SK-N-SH (cell line): ENCODE measurements at regions not wholly inside any gene's neighbourhood (a gene's known extent, or its start where the extent isn't known, plus 50 kb on each side); places are given as distances from the start of the nearest gene placed in this dataset.

Experiments used
- CTCF ChIA-PET: fragments of 300-600, 350-600 bp; formaldehyde crosslinking; extraction: SDS; loops from one replicate; lab custom pipeline; 2021; lab: Yijun Ruan, JAX
- POLR2A ChIA-PET: fragments of 350-600 bp; sonication (Branson Sonifier 250); formaldehyde crosslinking; extraction: SDS; loops from one replicate; lab custom pipeline; 2020; ENCODE audit warnings: antibody characterized with exemption, inconsistent platforms; lab: Yijun Ruan, JAX
- DNase-seq: peaks from one replicate; pipeline ENCODE4 v3.0.0; 2012
- H2AFZ ChIP-seq: fragments of 200-600 bp; sonication (generic); 2 replicates; pipeline ENCODE4 v1.8.1; 2016; ENCODE audit warnings: antibody characterized with exemption, mild to moderate bottlenecking, low read depth
- H3F3A ChIP-seq: fragments of 200-600 bp; sonication (generic); replicated peaks from 2 replicates; pipeline ENCODE3; 2016; ENCODE audit warnings: antibody characterized with exemption, mild to moderate bottlenecking; ENCODE audit not compliant: insufficient read depth
- H3K27ac ChIP-seq, 2 experiments: fragments of 200-500 bp in 1 of 2; fragments of 200-600 bp in 1 of 2; sonication (Bioruptor generic) in 1 of 2; sonication (generic), shearing (Covaris generic) in 1 of 2; 2 replicates each; pipeline versions ENCODE4 v1.5.1 to v1.6.1; 2014 to 2016; ENCODE audit warnings: low read depth in 2 of 2, inconsistent platforms in 1 of 2, low read length in 1 of 2, mild to moderate bottlenecking in 1 of 2, mixed read lengths in 1 of 2
- H3K27me3 ChIP-seq: fragments of 200-600 bp; sonication (generic), shearing (Covaris generic); 2 replicates; pipeline ENCODE4 v1.6.1; 2016; ENCODE audit warnings: mixed run types; ENCODE audit not compliant: insufficient read depth
- H3K36me3 ChIP-seq, 2 experiments: fragments of 200-500 bp in 1 of 2; fragments of 200-600 bp in 1 of 2; sonication (Bioruptor generic) in 1 of 2; sonication (generic) in 1 of 2; replicated peaks in 1 of 2; 2 replicates each; pipeline versions ENCODE3 to v1.5.1; 2014 to 2016; ENCODE audit warnings: low read length in 1 of 2, mild to moderate bottlenecking in 1 of 2; ENCODE audit not compliant: insufficient read depth in 2 of 2, control insufficient read depth in 1 of 2
- H3K4me1 ChIP-seq, 2 experiments: fragments of 200-500 bp in 1 of 2; fragments of 200-600 bp in 1 of 2; sonication (Bioruptor generic) in 1 of 2; sonication (generic), shearing (Covaris generic) in 1 of 2; 2 replicates each; pipeline versions ENCODE4 v1.5.1 to v1.6.1; 2014 to 2016; ENCODE audit warnings: low read depth in 1 of 2, low read length in 1 of 2, mixed run types in 1 of 2; ENCODE audit not compliant: insufficient read depth in 2 of 2, control insufficient read depth in 1 of 2
- H3K4me2 ChIP-seq: fragments of 200-600 bp; sonication (generic), shearing (Covaris generic); 2 replicates; pipeline ENCODE4 v1.6.1; 2017; ENCODE audit warnings: mixed run types
- H3K4me3 ChIP-seq, 2 experiments: fragments of 200-500 bp in 1 of 2; fragments of 200-600 bp in 1 of 2; sonication (Bioruptor generic) in 1 of 2; sonication (generic), shearing (Covaris generic) in 1 of 2; 2 replicates each; pipeline versions ENCODE4 v1.5.1 to v1.8.1; 2014 to 2016; ENCODE audit warnings: low read depth in 2 of 2, inconsistent platforms in 1 of 2, low read length in 1 of 2, mild to moderate bottlenecking in 1 of 2, mixed read lengths in 1 of 2, moderate library complexity in 1 of 2
- H3K79me2 ChIP-seq: fragments of 200-600 bp; sonication (generic); 2 replicates; pipeline ENCODE4 v1.8.1; 2017; ENCODE audit warnings: mild to moderate bottlenecking; ENCODE audit not compliant: insufficient read depth
- H3K9ac ChIP-seq: fragments of 200-600 bp; sonication (generic); 2 replicates; pipeline ENCODE4 v1.6.1; 2017; ENCODE audit warnings: mixed run types
- H3K9me2 ChIP-seq: fragments of 200-600 bp; sonication (generic); 2 replicates; pipeline ENCODE4 v1.6.1; 2017; ENCODE audit warnings: mixed run types
- H3K9me3 ChIP-seq: fragments of 200-600 bp; sonication (generic); 2 replicates; pipeline ENCODE4 v1.6.1; 2017; ENCODE audit warnings: mixed run types, mild to moderate bottlenecking, moderate library complexity
- H4K20me1 ChIP-seq: fragments of 200-600 bp; sonication (generic); 2 replicates; pipeline ENCODE4 v1.6.1; 2017; ENCODE audit warnings: mild to moderate bottlenecking, mixed run types; ENCODE audit not compliant: insufficient read depth
- EZH2phosphoT487 ChIP-seq: fragments of 200-600 bp; sonication (generic); IDR thresholded peaks from 2 replicates; pipeline ENCODE4 v1.6.1; 2017; ENCODE audit warnings: low read depth, mixed run types, mild to moderate bottlenecking, antibody characterized with exemption, moderate library complexity, borderline replicate concordance
- FOXM1 ChIP-seq: IDR thresholded peaks from 2 replicates; pipeline ENCODE4 v1.4.0; 2012; ENCODE audit warnings: low read depth, mild to moderate bottlenecking
- GATA2 ChIP-seq: sonication (generic); formaldehyde crosslinking; IDR thresholded peaks from 2 replicates; pipeline ENCODE4 v1.5.0; 2020; ENCODE audit warnings: mild to moderate bottlenecking, missing genetic modification reagents
- MAX ChIP-seq: IDR thresholded peaks from 2 replicates; pipeline ENCODE4 v1.4.0; 2012; ENCODE audit warnings: low read depth
- MEF2A ChIP-seq: IDR thresholded peaks from 2 replicates; pipeline ENCODE4 v1.4.0; 2012; ENCODE audit warnings: low read depth, borderline replicate concordance
- MXI1 ChIP-seq: IDR thresholded peaks from 2 replicates; pipeline ENCODE4 v1.6.1; 2012; ENCODE audit warnings: mild to moderate bottlenecking, low read depth, low read length, improper control_type of control experiment
- NRF1 ChIP-seq: IDR thresholded peaks from 2 replicates; pipeline ENCODE4 v1.6.1; 2012; ENCODE audit warnings: low read depth, mild to moderate bottlenecking, low read length
- POLR2AphosphoS5 ChIP-seq: IDR thresholded peaks from 2 replicates; pipeline ENCODE4 v1.6.1; 2012; ENCODE audit warnings: low read depth, low read length
- RAD21 ChIP-seq: IDR thresholded peaks from 2 replicates; pipeline ENCODE4 v1.6.1; 2012; ENCODE audit warnings: mild to moderate bottlenecking, low read length
- RCOR1 ChIP-seq: fragments of 150-350 bp; IDR thresholded peaks from 2 replicates; pipeline ENCODE4 v1.6.1; 2017; ENCODE audit warnings: antibody characterized with exemption, low read length
- REST ChIP-seq: IDR thresholded peaks from 2 replicates; pipeline ENCODE4 v1.6.1; 2012; ENCODE audit warnings: mild to moderate bottlenecking, low read depth, low read length, moderate library complexity
- SIN3A ChIP-seq: IDR thresholded peaks from 2 replicates; pipeline ENCODE4 v1.6.1; 2012; ENCODE audit warnings: low read depth, mild to moderate bottlenecking, low read length, moderate library complexity, borderline replicate concordance
- SMC3 ChIP-seq: IDR thresholded peaks from 2 replicates; pipeline ENCODE4 v1.6.1; 2012; ENCODE audit warnings: low read depth, low read length, improper control_type of control experiment
- USF1 ChIP-seq: IDR thresholded peaks from 2 replicates; pipeline ENCODE4 v1.4.0; 2012; ENCODE audit warnings: low read depth, borderline replicate concordance
- USF2 ChIP-seq: fragments of 150-350 bp; IDR thresholded peaks from 2 replicates; pipeline ENCODE4 v1.6.1; 2017; ENCODE audit warnings: antibody characterized with exemption, low read length, low read depth, borderline replicate concordance
- YY1 ChIP-seq: IDR thresholded peaks from 2 replicates; pipeline ENCODE4 v1.4.0; 2012; ENCODE audit warnings: low read depth, mild to moderate bottlenecking
- ZBTB33 ChIP-seq: IDR thresholded peaks from 2 replicates; pipeline ENCODE4 v1.4.0; 2012; ENCODE audit warnings: low read depth, borderline replicate concordance
- WGBS: methylation state at CpG from one replicate; pipeline ENCODE4 v1.1.6; 2017; ENCODE audit warnings: low lambda C conversion rate; 5-methylcytosine and 5-hydroxymethylcytosine counted together

- Histone ChIP-seq H3K4me1 (0 out of 4 replicates have a peak, but pooled peaks cover 0 to under 1% of the 10 kb centered on the region in 2 experiments), H4K20me1 (no peaks in the 10 kb centered on the region), H3K4me2 (no peak overlapping the region), H3K36me3 (no peaks in the 10 kb centered on the region), H3K9me3 (no peaks in the 10 kb centered on the region), H3K79me2 (no peaks in the 10 kb centered on the region), H3K27ac (no peak overlapping the region), H3K9me2 (no peaks in the 10 kb centered on the region), H2AFZ (no peak overlapping the region), H3K4me3 (no peak overlapping the region), H3K9ac (no peak overlapping the region), H3K27me3 (no peaks in the 10 kb centered on the region), H3F3A (peaks cover 1% of the 10 kb centered on the region)
- TF ChIP-seq ZBTB33 (no peak), EZH2phosphoT487 (no peak), GATA2 (CRISPR knock-in tag) (no peak), MEF2A (no peak), MXI1 (no peak)
- ChIA-PET CTCF (no interaction called here), POLR2A (no interaction called here)
- WGBS: 89% methylated on average over 4 of the region's 4 CpGs
- no peak for DNase-seq
Observed at GRCh38 chr5:143570989-143571388, 167.5 kb upstream of the NR3C1 start.

- Histone ChIP-seq H3F3A (no peaks in the 10 kb centered on the region), H3K9me2 (no peaks in the 10 kb centered on the region), H3K4me3 (no peak overlapping the region), H4K20me1 (no peaks in the 10 kb centered on the region), H3K9me3 (no peaks in the 10 kb centered on the region), H3K79me2 (no peaks in the 10 kb centered on the region), H3K36me3 (no peaks in the 10 kb centered on the region), H3K27ac (no peak overlapping the region), H3K4me1 (no peaks in the 10 kb centered on the region), H2AFZ (no peak overlapping the region), H3K9ac (no peak overlapping the region), H3K4me2 (no peak overlapping the region), H3K27me3 (no peaks in the 10 kb centered on the region)
- no peak for DNase-seq
- ChIA-PET CTCF (interaction anchor here (1.4 kb wide), 1 partner anchor 16 kb away, joined by 3 read pairs; no protein-coding TSS in a partner anchor), POLR2A (no interaction called here)
- WGBS: 89% methylated on average over 5 of the region's 5 CpGs
- no peak for TF ChIP-seq USF1
- TF ChIP-seq NRF1: no peak
- no peak for TF ChIP-seq REST
- TF ChIP-seq RAD21: no peak
- TF ChIP-seq SMC3: no peak
- no peak for TF ChIP-seq MEF2A
- no peak for TF ChIP-seq RCOR1
- no peak for TF ChIP-seq YY1
- TF ChIP-seq MAX: no peak
- TF ChIP-seq EZH2phosphoT487: no peak
- TF ChIP-seq SIN3A: no peak
- no peak for TF ChIP-seq FOXM1
- TF ChIP-seq USF2: no peak
- no peak for TF ChIP-seq POLR2AphosphoS5
- no peak for TF ChIP-seq MXI1
Observed at GRCh38 chr5:143569722-143570567, 166.5 kb upstream of the NR3C1 start.
